GM12872 (cell line): ENCODE measurements at regions not wholly inside any gene's neighbourhood (a gene's known extent, or its start where the extent isn't known, plus 50 kb on each side); places are given as distances from the start of the nearest gene placed in this dataset.

ENCODE experiments used
- TF ChIP-seq, protein P1 (sequence below): IDR thresholded peaks from 3 replicates; pipeline ENCODE4 v1.5.1; 2011; ENCODE audit warnings: low read depth, mild to moderate bottlenecking, low read length, moderate library complexity; ENCODE audit not compliant: insufficient read depth

DNA sequence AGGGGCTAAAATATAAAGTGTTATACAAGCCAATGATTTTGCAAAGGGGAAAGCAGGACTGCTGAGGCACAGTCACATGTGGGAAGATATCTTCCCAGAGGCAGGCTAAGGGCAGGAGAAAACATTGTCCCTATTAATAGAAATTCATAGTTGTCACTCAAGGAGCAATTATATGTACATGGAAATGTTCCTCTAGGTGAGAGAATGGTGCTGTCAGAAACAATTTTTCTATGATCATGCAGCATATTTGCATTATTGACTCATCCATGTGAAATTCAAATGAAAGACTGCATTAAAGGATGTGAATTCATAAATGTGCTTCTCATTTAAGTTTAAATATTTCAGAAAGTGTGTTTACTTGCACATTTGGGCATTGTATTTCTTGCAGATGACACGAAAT, 775.9 kb upstream of the CDH9 start:
- TF ChIP-seq, protein P1, sequence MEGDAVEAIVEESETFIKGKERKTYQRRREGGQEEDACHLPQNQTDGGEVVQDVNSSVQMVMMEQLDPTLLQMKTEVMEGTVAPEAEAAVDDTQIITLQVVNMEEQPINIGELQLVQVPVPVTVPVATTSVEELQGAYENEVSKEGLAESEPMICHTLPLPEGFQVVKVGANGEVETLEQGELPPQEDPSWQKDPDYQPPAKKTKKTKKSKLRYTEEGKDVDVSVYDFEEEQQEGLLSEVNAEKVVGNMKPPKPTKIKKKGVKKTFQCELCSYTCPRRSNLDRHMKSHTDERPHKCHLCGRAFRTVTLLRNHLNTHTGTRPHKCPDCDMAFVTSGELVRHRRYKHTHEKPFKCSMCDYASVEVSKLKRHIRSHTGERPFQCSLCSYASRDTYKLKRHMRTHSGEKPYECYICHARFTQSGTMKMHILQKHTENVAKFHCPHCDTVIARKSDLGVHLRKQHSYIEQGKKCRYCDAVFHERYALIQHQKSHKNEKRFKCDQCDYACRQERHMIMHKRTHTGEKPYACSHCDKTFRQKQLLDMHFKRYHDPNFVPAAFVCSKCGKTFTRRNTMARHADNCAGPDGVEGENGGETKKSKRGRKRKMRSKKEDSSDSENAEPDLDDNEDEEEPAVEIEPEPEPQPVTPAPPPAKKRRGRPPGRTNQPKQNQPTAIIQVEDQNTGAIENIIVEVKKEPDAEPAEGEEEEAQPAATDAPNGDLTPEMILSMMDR = no peak

DNA sequence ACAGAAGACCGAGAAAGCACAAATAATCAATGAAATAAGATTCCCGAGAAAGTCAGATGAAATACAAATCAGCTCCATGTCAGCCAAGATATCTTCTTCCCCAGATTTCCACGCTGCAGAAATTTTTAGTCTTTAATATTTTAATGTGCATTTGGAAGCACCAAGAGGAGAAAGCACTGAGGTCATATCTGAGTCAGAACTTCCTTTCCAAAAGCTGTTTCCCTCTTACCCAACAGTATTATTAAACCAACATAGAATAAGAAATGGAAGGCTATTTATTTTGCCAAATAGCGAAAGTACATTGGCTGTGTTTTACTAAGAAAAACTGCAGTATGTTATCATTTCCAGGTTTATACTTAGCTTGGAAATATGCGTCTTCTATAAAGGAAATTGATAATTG, 772.1 kb upstream of the CDH9 start:
- TF ChIP-seq, protein P1 = no peak

DNA sequence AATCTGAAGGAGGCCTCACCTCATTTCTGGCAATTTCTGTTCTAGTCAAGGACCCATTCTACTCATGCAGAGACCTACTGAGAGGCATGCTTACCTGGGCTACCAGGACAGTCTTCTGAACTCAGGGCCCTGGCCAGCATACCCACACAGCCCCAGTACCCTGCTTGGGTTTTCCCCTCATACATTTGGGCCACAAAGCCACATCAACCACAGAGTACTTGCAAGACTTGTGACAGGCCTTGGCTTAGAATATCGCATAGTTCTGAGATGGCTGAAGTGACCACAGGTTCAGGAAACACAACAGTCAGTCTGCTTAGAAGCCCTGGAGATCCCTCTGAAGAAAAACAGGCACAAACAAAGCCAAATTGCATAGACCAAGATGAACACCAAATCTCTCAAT, 758.8 kb upstream of the CDH9 start:
- TF ChIP-seq, protein P1 = no peak

DNA sequence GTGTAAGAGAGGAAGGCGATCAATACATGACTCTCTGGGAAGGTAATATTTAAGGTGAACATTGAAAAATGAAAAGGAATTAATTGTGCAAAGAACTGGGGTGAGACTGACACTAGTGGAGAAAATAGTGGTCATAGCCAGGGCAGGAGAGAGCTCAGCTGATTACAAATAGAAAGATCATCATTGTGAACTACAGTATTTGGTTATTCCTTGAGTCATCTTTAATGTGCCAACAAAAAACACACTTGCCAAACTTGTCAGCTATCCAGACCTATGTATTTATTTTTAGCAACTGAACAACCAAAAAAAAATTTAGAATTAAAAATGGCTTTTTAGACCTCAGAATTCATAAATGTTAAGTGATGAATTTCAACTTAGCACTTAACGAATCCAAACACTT, 749.8 kb upstream of the CDH9 start:
- TF ChIP-seq, protein P1 = no peak

DNA sequence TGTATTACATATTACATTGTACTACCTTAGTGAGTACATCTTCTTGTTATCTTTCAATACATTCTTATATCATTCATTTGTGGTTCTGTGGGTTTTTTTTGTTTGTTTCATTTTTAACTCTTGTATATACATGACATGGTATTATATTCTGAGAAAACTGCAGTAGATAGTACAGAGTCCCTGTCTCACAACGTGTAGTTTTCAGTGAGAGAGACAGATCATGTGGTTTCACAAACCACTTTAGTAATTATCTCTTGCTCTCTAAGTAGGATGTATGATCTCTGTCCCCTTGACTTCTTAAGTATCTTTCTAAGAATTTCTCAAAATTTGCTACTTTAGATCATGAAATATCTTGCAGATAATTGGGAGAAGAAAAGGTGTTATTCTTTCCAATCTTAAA, 745.9 kb upstream of the CDH9 start:
- TF ChIP-seq, protein P1 = no peak

DNA sequence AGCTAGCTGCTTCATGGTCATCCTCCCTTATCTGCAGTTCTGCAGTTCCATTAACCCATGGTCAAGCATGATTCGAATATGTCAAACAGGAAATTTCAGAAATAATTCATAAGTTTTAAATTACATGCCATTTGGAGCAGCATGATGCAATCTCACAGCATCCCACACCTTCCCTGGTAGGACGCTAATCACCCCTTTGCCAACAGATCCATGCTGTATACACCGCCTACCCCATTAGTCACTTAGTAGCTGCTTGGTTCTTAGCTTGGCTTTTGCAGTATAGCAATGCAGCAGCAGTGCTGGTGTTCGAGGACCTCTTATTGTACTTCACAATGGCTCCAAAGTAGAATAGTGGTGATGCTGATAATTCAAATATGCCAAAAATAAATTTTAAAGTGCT, 739.7 kb upstream of the CDH9 start:
- TF ChIP-seq, protein P1 = no peak

DNA sequence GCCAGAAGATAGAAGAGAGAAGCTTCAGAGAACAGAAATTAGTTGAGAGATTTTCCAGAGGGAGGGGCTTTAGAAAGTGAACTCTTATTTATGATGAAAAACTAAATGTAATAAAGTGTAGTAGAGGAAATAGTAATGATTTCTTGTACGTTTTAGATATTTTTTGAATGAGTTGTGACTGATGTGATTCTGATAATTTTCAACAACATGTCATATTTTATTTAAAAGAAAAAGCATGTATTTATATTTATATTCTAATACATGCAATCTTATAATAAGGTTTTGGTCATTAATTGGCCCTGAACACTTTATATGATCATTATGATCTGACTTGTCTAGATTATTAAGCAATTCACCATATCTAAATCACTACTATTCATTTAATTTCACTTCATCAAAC, 735.2 kb upstream of the CDH9 start:
- TF ChIP-seq, protein P1 = no peak

DNA sequence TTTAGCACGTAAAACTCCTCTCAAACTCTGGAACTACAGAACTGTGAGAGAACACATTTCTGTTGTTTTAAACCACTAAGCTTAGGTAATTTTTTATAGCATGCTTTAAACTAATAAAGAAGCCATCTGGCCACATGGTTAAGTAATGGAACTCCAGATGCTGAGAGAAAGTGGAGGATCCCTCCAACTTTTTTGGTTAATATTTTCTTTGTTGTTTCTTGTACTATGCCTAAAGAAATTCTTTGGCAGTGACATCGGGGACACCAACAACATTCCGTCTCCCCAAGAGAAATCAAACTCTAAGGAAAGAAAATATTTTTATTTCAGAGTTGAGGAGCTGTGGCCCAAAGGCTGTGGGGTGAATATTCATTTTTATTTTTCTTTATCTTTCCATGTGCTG, 734.8 kb upstream of the CDH9 start:
- TF ChIP-seq, protein P1 = no peak
